H1 (cell line): ENCODE measurements at regions not wholly inside any gene's neighbourhood (a gene's known extent, or its start where the extent isn't known, plus 50 kb on each side); places are given as distances from the start of the nearest gene placed in this dataset.

Experiments
- CHD2 ChIP-seq: IDR thresholded peaks from 2 replicates; pipeline ENCODE4 v1.6.1; 2012; ENCODE audit warnings: low read length, improper control_type of control experiment
- CREB1 ChIP-seq: IDR thresholded peaks from 2 replicates; pipeline ENCODE4 v1.6.1; 2012; ENCODE audit warnings: inconsistent platforms
- CTCF ChIP-seq, 3 experiments: IDR thresholded peaks; 1 replicate in 2 of 3; 2 replicates in 1 of 3; pipeline versions ENCODE4 v1.5.1 to v1.6.1; 2011; ENCODE audit warnings: low read length in 3 of 3, mild to moderate bottlenecking in 3 of 3, inconsistent platforms in 2 of 3, low read depth in 1 of 3, moderate library complexity in 1 of 3; ENCODE audit not compliant: insufficient read depth in 1 of 3; ENCODE audit errors: control extremely low read depth in 1 of 3
- E2F6 ChIP-seq: IDR thresholded peaks from 2 replicates; pipeline ENCODE4 v1.6.1; 2012; ENCODE audit warnings: inconsistent platforms
- EZH2 ChIP-seq: fragments of 200-600 bp; sonication (generic); IDR thresholded peaks from 2 replicates; pipeline ENCODE4 v1.7.1; 2012; ENCODE audit warnings: low read depth, mild to moderate bottlenecking, moderate library complexity, low read length, inconsistent platforms; ENCODE audit not compliant: severe bottlenecking
- JUND ChIP-seq: IDR thresholded peaks from 2 replicates; pipeline ENCODE4 v1.6.1; 2011; ENCODE audit warnings: mild to moderate bottlenecking, improper control_type of control experiment, low read length
- MAFK ChIP-seq: IDR thresholded peaks from 2 replicates; pipeline ENCODE4 v1.6.1; 2012; ENCODE audit warnings: low read depth, mild to moderate bottlenecking, improper control_type of control experiment, low read length
- POLR2A ChIP-seq, 2 experiments: IDR thresholded peaks; 1 replicate in 1 of 2; 2 replicates in 1 of 2; pipeline ENCODE4 v1.6.1; 2011; ENCODE audit warnings: low read depth in 2 of 2, low read length in 2 of 2, mild to moderate bottlenecking in 2 of 2; ENCODE audit errors: control extremely low read depth in 1 of 2
- POLR2AphosphoS5 ChIP-seq: IDR thresholded peaks from 2 replicates; pipeline ENCODE4 v1.6.1; 2011; ENCODE audit warnings: low read depth, low read length
- RNF2 ChIP-seq: fragments of 200-900, 300-1000 bp; sonication (generic); IDR thresholded peaks from 2 replicates; pipeline ENCODE4 v1.7.1; 2016; ENCODE audit warnings: borderline replicate concordance, low read depth, mild to moderate bottlenecking, antibody characterized with exemption, low read length; ENCODE audit not compliant: poor library complexity, severe bottlenecking; ENCODE audit errors: missing control alignments
- SIN3A ChIP-seq, 2 experiments: IDR thresholded peaks in 1 of 2; conservative IDR thresholded peaks in 1 of 2; 2 replicates each; pipeline ENCODE4 v1.6.1; 2011 to 2012; ENCODE audit warnings: low read length in 2 of 2, improper control_type of control experiment in 1 of 2, low read depth in 1 of 2, mild to moderate bottlenecking in 1 of 2
- TCF12 ChIP-seq: IDR thresholded peaks from 2 replicates; pipeline ENCODE4 v1.6.1; 2011; ENCODE audit warnings: low read depth, mild to moderate bottlenecking, low read length

- TF ChIP-seq POLR2AphosphoS5 (no peak), POLR2A (IDR thresholded peaks at IDR 0.05; ENCODE audit: control extremely low read depth in 1 of 2, low read depth in 2 of 2, low read length in 2 of 2) (no peak), CTCF (IDR thresholded peaks at IDR 0.05; ENCODE audit: control extremely low read depth in 1 of 3, insufficient read depth in 1 of 3, low read depth in 1 of 3, low read length in 3 of 3) (no peak), JUND (no peak), E2F6 (no peak), TCF12 (no peak), CHD2 (no peak), EZH2 (no peak), MAFK (no peak), SIN3A (conservative IDR thresholded peaks at IDR 0.05 in 1 of 2, IDR thresholded peaks at IDR 0.05 in 1 of 2; ENCODE audit: low read depth in 1 of 2, low read length in 2 of 2) (no peak), RNF2 (no peak), CREB1 (no peak)
These were observed 87.3 kb upstream of the RMST start for GRCh38 chr12:97375310-97375709.
